Activated CD4-positive, alpha-beta T cell treated with anti-CD3 and anti-CD28 coated beads, Interleukin-2, amount 50 U/mL, for 16 hours (primary cell): ENCODE measurements at regions not wholly inside any gene's neighbourhood (a gene's known extent, or its start where the extent isn't known, plus 50 kb on each side); places are given as distances from the start of the nearest gene placed in this dataset.
A peak's percentile ranks its signal among the peaks of the same experiment; 100 is the strongest.
"Not testable (repeated sequence)": the region's sequence is repeated elsewhere in the genome, so short reads cannot be mapped to it uniquely, and the experiment has no call there.

Experiments used
- DNase-seq: peaks from one replicate; pipeline ENCODE4 v3.0.0-alpha.2; 2020

DNA sequence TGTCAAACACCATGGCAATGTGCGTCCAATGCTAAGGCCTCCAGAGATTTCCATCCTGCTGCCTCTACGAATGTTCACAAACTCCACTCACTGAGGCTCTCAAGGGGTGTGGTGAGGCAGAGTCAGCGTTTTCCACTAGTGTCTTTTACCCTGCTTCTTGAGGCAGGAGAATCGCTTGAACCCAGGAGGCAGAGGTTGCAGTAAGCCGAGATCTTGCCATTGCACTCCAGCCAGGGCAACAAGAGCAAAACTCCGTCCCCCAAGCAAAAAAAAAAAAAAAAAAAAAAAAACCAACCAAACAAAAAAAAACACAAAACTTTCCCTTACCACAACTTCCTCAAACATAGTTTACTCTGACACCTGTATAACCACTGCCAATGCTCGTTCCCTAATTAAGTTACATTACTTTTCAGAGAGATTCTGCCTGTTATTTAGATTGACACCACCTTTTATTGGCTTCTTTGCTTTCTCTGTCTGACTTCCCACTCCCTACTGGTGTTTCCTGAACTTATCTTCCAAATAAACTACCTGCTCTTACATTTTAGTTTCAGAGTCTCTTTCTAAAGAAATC lies 102.1 kb upstream of the ZNF746 start:
- peak; percentile 32 for DNase-seq

DNA sequence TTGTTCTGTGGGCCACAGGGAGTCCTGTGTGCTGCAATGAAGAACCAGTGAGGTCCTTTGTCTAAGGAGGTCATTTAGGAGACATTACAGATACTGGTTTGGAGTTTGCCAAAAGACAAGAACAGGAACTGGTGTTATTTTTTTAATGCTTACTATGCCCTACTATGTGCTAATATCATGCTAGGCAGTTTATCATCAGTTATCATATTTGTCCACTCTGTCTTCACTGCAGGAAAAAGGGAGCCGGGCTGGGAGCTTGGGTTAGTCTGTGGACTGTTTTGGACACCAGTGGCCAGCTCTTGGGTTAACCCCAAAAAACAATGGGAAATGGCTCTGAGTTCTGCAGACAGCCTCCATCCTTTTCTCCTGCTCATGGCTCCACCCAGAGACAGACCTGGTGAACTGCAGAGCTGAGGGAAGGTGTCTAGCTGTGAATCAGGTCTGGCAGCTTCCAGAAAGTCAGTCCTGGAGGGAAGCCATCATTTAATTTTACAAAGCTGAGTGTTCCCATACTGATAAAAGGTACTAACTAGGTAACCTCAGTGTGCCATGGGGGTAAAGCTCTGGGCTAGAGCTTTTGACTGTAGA lies 101.2 kb upstream of the ZNF746 start:
- peak; percentile 54 for DNase-seq

DNA sequence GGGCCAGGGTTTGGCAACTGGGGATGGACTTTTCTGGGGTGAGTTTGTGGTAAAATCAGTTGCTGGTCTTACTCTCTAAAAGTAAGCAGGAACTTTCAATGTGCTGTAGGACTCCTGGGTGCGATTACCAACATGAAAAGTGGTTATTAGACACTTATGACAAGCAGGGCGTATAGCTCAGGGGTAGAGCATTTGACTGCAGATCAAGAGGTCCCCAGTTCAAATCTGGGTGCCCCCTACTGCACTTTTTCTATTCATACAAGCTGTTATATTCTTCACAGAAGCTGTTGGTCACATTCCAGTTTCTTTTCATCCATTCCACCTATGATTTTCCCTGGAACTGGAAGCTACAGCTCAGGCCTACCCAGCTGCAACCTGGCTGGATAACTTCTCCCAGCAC lies 100.2 kb upstream of the ZNF746 start:
- not testable (repeated sequence) for DNase-seq

DNA sequence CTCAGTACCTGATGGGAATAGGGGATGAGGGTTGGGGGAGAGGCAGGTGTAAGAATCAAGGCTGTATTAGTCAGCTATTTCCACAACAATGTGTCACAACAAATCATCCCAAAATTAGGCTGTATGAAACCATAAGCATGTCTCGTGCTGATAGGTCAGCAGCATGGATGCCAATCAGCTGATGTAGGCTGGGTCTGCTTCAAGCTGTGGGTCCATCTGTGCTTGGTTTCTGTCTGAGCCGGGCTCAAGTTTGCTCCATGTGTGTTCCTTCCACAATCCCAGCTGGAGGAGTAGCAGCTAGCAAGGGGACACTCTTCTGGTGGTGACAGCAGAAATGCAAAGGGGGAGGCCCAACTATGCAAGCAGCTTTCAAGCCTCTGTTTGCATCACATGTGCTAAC lies 97.9 kb upstream of the ZNF746 start:
- DNase-seq = no peak

DNA sequence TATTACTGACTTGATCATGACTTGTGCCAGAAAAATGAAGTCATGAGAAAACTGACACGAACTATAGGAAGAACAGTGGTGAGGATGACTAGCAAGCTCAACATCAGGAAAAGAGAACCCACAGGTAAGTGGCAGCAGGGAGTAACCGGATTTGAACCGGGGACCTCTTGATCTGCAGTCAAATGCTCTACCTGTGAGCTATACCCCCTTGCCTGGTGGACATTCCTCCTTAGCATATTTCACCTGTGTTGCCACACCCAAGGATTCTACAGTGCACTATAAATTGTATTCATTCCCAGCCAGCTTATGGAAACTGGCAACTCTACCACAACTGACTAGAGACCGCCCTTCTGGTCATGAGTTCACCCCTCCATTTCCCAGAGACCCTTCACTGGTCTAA lies 97.5 kb upstream of the ZNF746 start:
- DNase-seq = no peak

DNA sequence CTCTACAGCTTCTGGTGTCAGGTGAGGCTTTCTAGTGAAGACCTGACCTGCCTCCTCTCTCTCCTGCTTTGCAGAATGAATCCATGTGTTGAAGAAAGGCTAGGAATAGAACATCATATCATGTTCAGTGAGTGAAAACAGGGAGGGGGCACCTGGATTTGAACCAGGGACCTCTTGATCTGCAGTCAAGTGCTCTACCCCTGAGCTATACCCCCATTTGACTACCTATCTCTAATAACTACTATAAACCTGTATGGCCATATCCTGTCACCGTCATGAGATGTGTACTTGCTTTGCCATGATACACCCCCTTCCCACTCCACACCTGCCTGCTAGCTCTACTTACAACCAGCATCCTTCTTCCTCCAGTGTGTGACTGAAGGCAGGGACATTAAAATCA lies 91.3 kb upstream of the ZNF746 start:
- DNase-seq = no peak

DNA sequence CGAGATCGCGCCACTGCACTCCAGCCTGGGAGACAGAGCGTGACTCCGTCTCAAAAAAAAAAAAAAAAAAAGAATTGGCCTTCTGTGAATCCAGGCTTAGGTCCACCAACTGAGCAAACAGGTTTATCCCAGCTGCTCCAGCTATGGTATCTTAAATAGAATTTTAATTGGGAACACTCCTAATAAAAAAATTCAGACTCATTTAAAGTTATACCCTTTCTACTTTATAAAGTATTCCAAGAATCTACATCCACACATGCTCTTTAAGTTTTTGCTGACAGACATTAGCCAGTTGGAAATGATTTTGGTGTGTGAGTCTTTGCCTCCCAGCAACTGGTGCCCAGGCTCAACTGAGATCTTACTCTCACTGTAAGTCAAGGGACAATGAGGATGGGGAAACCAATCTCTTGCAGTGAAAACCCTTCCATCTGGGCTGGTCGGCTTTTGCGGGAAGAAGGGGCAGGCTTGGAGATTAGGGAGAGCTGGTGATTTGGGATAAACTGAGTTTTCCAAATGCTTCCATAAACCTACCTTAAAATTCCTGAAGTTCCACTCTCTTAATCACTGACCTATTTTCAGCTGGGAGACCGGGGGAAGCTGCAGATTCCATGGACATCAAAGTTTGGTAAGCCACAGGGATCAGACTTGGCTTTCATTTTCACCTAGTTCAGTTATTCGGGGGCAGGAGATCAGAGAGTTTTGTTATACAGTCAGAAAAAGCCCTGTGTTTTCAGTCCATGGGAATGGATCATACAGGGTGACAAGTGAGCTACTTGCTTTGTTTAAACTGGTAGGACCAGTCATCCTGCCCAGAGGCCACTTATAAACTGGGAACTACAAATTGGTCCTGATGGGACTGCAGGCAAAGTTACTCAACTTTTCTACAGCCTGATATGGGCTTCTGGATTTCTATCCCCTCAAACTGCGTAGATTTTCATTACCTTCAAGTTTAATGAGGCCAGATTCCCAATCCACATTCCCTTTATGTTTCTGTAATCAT lies 89.3 kb upstream of the ZNF746 start:
- no peak for DNase-seq

DNA sequence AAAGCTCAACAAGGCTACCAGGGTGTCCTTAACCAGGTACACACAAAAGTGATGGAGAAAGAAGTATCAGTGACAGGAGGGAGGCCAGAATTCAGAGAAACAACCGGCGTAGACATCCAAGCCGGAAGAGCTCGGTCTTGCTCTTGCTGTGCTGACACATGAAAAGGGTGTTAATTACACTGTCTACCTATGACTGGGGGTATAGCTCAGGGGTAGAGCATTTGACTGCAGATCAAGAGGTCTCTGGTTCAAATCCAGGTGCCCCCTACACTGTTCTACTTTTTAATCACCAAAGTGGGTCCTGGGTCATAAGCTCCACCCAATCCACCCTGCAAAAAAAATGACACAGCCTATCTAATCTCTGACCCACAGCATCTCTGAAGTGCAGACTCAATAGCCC lies 86.9 kb upstream of the ZNF746 start:
- no peak for DNase-seq

DNA sequence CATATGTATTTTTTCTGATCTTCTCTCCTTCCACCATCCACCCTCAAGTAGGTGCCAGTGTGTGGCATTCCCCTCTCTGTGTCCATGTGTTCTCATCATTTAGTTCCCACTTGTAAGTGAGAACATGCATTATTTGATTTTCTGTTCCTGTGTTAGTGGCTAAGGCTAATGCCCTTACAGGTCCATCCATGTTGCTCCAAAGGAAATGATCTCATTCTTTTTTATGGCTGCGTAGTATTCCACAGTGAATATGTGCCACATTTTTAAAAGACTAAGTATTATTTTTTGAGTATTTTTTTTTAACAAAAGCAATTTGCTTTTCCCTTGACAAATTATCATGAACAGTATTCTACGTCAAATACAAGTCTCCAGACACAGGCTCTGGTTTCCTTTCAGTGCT lies 86.4 kb upstream of the ZNF746 start:
- DNase-seq = no peak

DNA sequence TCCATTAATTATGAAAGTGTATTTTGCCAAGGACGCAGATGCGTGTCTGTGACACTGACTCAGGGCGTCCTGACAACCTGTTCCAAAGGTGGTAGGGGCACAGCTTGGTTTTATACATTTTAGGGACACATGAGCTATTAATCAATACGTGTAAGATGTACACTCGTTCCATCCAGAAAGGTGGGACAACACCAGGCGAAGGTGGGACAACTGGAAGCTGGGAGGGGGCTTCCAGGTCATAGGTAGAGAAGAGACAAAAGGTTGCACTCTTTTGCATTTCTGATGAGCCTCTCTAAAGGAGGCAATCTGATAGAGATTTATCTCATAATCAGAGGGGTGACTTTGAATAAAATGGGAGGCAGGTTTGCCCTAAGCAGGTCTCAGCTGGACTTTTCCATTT lies 82.7 kb upstream of the ZNF746 start:
- DNase-seq = no peak

DNA sequence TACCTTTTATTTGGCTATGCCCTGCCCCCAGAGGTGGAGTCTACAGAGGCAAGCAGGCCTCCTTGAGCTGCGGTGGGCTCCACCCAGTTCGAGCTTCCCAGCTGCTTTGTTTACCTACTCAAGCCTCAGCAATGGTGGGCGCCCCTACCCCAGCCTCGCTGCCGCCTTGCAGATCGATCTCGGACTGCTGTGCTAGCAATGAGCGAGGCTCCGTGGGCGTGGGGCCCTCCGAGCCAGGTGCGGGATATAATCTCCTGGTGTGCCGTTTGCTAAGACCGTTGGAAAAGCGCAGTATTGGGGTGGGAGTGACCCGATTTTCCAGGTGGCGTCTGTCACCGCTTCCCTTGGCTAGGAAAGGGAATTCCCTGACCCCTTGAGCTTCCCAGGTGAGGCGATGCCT lies 81.8 kb upstream of the ZNF746 start:
- not testable (repeated sequence) for DNase-seq

DNA sequence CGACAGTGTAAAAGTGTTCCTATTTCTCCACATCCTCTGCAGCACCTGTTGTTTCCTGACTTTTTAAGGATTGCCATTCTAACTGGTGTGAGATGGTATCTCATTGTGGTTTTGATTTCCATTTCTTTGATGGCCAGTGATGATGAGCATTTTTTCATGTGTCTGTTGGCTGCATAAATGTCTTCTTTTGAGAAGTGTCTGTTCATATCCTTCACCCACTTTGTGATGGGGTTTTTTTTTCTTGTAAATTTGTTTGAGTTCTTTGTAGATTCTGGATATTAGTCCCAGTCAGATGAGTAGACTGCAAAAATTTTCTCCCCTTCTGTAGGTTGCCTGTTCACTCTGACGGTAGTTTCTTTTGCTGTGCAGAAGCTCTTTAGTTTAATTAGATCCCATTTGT lies 76.8 kb upstream of the ZNF746 start:
- DNase-seq = not testable (repeated sequence)

DNA sequence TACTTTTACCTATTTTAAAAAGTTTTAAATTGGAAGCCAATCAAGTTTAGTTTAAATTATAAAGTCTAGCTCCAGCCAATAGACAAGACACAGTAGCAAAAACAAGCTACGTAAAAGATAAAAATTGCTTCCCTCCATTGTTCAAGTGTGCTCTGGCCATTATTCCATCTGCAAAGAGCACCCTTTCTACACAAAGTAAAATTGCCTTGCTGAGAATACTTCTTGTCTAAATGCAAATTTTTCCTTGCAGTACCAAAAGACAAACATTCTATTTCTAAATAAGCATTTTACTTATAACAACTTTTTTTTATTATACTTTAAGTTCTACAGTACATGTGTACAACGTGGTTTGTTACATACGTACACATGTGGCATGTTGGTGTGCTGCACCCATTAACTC lies 75.9 kb upstream of the ZNF746 start:
- no peak for DNase-seq

DNA sequence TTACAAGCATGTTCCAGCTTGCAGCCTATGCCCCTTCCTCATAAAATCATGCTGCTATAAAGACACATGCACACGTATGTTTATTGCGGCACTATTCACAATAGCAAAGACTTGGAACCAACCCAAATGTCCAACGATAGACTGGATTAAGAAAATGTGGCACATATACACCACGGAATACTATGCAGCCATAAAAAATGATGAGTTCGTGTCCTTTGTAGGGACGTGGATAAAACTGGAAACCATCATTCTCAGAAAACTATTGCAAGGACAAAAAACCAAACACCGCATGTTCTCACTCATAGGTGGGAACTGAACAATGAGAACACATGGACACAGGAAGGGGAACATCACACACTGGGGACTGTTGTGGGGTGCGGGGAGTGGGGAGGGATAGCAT lies 75.3 kb upstream of the ZNF746 start:
- not testable (repeated sequence) for DNase-seq

DNA sequence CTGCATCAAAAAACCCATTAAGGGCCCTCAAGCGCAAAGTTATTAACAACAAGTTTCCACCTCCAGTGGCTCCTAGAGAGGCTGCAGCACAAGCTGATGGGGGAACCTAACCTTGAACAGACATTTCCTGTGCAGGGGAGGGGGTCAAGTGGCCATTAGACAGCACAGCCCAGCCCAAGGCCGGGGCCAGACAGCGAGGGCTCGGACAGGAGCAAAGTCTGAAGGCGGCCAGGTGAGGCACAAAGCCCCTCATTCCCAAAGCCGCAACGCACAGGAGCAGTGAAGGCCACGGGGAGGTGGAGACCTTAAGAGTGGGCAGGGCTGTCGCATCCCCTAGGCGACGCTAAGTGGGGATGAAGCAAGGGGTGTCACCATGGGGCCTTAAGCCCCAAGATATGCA lies 73.2 kb upstream of the ZNF746 start:
- no peak for DNase-seq

DNA sequence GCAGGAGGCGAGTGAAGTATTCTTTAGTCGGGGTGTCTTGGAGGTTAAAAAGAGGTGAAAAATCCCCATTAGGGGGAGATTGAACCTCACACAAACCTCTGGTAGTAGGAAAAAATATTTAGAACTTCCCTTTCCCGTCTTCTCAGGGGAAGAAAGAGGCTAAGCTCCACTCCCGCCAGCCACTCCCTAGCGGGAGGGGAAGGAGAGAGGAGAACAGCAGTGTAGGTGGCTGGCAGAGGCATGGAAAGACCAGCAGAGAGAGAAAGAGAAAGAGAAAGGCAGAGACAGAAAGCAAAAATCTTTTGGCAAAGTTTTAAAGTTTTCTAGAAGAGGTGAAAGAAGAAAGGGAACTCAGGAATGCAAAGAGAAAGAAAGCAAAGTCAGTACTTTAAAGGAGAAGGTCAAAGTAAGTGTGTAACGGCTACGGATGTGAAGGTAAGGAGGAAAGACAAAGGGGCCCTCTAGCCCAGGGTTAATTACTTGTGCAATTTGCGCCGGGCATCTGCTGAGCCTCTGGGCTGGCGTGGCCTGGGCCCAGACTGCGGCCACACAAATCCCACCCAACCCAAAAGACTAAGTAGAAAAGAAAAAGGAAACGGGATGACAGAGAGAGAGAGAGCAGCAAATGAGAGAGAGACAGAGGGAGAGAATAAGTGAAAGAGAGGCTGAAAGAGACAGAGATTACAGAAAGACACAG lies 72.3 kb upstream of the ZNF746 start:
- no peak for DNase-seq

DNA sequence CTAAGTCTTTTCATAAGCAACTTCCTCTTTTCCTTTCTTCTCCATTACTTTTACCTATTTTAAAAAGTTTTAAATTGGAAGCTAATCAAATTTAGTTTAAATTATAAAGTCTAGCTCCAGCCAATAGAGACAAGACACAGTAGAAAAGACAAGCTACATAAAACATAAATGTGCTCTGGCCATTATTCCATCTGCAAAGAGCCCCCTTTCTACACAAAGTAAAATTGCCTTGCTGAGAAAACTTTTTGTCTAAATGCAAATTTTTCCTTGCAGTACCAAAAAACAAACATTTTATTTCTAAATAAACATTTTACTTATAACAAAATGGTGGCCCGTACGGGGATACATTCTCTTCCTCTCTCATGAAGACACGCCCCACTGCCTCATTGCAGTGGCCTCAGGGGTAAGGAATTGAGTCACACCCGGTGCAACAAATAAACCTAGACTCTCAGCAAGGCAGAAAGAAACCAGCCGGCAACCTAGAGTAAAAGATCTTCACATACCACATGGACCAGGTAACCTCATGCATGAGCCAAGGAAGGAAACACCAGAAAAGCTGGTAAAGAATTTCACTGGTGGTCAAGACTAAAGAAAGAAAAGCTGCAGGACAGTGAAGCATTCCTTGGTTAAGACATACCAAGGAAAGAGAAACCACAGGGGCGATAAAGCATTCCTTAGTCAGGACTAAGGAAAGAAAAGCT lies 71.6 kb upstream of the ZNF746 start:
- no peak for DNase-seq

DNA sequence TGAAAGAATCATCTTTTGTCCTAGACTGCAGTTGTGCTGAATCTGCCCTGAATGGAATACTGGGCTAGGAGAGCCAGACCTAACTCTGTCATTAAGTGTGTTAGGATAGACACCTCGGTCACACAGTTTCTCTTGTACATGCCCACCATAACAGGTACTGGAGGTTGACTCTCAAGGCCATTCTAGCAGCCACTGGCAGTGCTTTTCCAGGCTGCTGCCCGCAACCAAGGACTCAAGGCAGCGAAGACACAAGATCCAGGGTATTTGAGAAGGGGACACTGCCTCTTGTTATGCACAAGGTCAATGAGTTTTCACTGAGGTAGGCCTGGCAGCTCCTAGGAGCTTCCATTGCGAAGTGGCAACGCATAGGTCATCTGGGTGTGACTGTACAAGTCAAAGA lies 70.6 kb upstream of the ZNF746 start:
- DNase-seq = no peak

DNA sequence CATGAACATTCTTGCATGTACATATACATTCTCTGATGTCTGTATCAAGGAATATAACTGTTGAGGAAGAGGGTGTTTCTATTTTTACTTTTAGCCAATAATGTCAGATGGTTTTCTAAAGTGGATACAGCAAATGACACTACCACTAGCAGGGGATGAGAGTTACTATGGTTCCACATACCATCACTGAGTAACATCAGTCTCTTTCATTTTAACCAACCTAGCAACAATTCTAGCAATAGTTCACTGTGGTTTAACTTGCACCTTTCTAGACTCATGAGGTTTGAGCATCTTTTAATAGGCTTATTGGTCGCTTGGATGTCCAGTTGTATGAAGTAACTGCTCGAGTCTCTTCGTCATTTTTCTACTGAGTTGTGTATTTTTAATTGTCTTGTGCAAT lies 68.5 kb upstream of the ZNF746 start:
- DNase-seq = no peak

DNA sequence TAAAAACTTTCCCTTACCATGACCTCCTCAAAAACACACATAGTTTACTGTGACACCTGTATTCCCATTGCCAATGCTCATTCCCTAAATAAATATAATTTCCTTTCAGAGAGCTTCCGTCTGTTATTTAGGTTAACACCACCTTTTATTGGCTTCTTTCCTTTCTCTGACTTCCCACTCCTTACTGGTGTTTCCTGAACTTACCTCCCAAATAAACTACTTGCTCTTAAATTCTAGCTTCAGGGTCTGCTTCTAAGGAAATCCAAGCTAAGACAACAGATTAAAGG lies 67.4 kb upstream of the ZNF746 start:
- DNase-seq = no peak

DNA sequence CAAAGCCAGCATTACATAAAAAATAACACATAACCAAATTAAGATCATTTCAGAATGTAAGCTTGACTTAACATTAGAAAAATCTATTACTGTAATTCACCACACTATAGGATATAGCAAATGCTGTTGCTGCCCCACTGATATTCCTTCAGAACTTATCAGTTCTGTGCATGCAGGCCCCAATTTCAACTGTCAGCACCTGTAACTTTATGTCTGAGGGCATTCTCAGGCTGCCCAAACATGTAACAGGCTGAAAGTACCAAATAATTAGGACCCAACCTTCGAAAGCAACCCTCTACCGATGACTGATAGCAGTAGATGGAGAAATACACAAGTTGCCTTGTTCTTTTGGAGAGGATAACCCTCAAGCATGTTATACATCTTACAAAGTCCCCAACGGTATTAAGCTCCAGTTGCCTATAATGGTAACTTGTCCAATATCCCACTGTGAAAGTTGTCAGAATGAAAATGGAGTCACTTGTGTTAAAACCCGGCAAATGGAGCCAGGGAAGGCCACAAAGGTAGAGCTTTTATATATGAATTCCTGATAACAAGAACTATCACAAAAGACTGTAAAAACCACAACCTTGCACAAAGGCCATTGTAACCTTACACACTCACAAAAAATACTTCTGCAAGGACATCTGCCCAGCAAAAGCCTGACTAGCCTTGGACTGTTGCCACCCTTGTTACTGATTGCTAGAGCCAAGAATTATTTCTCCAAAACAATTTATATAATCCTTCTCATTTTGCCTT lies 66.9 kb upstream of the ZNF746 start:
- no peak for DNase-seq

DNA sequence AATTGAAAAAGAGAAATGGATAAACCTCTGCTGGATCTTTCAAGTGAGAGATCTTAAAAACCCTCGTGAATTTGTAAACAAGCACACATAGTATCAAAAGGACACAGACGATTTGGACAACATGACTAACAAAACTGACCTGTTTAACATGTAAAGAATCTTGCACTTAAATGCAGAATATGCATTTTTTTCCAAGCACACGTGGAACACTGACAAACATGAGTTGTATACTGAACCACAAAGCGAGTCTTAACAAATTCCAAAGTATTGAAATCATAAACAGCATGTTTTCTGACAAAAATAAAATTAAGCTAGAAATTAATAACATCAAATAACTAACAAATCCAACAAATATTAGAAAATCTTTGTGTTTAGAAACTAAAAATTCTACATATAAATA lies 65.0 kb upstream of the ZNF746 start:
- no peak for DNase-seq
